ENCODE measurements at regions not wholly inside any gene's neighbourhood (a gene's known extent, or its start where the extent isn't known, plus 50 kb on each side); places are given as distances from the start of the nearest gene placed in this dataset.

DNA sequence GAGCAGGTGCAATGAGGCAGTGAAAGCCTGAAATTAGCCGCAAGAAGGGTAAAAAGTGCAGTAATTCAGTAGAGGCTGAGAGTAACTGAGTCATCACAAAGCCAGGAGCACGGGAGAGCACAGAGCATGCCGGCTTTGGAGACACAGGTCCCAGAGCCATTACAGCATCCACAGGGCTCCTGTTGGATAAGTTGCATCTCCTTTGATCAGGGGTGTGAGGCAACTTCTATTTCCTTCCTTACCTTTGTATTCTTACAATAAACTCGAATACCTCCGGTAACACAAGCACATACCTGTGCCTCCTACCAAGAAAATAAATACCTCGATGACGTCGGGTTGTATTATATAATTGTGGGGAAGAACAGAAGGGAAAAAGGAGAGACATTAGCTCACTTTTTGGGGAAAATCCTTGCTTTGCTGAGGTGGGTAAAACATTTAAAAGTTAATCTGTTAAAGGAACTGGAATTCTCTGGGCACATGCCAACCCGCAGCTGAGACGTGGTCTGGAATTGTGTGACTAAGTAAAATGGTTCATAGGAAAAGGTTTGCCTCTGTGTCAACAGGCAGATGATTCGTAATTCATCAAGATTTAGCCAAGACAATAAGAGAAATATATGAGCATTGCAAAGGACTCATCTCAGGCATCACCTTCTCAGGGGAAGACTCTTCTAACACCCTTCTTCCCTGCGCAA is 360.7 kb upstream of the ZFP64 start:
- DNase-seq: no peak

DNA sequence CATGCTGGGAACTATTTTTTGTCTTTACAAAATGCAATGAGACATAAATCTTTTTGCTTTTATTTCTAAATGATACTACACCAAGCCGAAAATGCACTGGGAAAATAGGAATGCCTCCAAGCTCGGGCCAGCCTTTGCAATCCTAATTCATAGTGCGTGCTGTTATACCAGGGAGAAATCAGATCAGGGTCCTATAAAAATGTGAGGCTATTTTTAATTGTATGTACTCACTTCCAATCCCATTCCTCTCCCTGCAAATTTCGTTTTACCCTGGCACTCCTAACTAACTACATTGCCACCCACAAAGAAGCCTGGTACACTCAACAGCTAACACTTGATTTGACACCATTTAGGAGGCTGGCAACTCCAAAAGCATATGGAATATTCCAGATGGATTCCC is 350.6 kb upstream of the ZFP64 start:
- DNase-seq: no peak

DNA sequence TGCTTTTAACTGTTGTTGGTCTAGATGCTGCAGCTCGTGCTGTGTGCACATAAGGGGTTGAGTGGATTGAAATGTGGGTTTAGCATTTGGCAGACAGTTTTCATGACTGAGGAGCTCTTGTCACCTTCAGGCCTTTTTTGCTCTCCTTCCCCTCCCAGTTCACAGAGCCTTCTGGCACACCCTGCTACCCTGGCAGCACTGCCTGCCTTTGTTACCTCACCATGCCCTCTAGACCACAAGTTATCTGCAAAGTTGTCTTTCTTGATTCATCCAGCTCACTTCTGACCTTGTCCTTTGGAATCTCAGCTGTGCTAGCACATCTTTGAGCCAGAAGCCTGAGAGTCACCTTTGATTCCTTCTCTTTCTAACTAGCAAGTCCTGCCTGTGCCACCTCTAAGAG is 348.9 kb upstream of the ZFP64 start:
- DNase-seq: no peak

DNA sequence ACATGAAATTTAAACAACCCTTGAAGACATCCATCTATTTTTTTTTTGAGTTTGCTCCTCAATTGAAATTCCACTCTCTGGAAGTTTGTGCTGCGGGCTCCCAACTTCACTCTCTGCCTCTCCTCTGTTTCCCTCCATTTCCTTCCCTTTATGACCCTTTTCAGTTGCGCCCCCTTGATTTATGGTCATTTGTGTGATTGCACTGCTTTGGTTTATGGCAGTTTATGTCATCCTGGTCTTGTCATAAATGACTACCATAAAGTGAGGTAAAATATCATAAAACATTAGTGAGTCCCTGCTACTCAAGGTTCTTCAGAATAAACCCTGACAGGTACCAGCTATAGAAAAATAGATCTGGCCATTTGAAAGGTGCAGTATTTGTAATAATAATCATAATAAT is 348.3 kb upstream of the ZFP64 start:
- DNase-seq: no peak

DNA sequence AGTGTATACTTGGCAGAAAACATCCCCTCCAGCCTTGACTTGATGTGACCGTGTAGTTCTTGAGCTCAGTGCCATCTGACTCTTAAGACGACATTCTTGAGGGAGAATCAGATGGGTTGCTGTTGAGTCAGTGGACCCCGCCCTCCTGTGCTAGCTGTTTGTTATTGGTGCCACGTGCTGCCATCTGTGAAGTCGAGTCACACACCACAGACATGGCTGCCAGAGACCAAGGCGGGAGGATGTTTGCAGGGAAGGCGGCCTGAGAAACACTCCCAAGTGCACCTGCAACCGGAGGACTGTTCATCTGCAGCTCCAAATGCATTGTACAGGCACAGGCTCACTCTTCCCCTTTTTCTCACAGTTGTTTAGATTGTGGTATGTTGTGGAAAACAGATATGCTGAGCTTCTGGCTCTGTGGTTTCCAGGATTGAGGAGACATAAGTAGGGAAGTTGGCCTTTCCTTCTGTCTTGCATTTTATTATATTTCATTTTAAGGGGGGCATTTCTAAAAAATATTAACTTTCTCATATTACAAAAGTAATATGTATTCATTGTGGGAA is 345.3 kb upstream of the ZFP64 start:
- no peak for DNase-seq

DNA sequence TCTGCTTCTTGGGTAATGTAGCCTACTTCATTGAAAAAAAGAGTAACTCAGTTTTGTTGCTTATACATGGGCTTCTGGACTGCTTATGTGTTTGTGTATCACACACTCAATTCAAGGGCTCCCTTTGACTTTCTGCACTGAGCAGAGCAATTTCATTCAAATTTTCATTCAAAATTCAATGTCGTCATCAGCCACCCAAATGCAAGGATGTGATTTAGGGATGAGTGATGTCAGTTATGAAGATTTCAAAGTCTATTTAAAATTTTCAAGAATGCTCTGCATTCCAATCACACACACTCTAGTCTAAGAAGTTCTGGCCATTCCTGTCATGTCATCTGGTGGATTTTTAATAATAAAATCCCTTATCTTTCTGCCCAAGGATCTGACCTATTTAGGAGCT is 344.5 kb upstream of the ZFP64 start:
- no peak for DNase-seq

DNA sequence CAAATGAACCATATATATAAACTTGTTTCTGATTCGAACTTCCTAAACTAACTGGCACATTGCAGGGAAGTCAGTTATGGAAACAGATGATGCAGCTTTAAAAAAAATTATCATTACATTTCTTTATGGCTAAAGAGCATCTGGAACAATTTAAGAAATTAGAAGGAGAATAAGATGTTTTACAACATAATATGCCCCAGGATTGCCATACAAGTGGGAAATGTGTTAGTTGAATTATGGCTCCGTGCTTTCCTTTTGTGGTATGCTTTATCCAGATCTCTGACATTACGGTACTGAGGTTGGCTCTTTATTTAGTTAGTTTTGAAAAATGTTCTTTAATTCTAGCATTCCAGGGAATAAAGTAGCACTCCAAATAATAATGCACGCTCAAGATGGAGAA is 343.0 kb upstream of the ZFP64 start:
- DNase-seq: no peak

DNA sequence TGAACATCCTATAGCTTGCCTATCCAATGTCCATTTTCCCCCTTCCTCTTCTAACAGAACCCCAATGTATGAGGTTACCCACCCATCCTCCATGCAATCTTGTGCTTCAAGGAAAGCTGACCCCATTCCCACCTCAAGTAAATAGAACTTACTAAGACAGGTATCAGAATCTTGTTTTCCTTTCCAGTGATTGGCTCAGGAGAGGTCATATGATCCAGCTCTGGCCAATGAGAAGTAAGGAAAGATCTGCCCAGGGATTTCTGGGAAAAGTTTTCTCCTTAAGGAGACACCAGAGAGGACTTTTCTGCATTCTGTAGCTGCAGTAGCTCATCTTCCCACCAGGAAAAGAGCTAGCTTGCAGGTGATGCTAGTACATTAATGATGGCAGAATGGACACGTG is 341.8 kb upstream of the ZFP64 start:
- no peak for DNase-seq

DNA sequence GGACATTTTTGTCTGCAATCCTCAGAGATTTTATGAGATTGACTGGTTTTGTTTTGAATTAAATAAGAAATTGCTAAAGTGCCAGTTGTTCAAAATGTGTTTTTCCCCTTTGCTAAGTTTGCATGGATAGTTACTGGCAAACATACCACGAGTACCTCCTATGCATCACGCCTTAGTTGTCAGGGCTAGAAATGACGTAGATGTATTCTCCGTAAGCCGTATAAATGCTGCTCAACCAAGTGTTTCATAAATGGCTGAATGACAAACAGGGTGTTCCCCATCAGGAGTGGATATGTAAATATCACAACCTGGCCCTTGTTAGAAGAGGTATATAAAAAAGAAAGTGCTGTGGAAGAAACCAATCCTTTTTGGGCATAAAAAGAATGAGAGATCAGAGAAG is 341.1 kb upstream of the ZFP64 start:
- DNase-seq: no peak

DNA sequence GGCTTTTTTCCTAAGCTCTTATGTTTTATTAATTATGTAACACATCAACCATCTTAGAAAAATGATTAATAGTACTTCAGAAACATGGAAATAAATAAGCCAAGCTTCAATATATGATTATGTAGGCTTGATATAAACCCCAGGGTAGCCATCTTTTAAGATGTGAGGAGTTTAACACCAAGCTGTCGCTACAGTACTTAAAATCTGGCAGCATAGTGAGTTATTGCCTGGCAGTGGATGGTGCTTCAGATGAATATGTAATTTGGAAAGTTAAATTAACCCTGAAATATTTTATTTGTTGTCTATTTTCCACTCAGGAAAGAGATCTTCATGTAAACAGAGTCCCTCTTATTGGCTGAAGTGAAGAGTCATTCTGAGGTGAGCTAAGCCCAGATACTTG is 339.0 kb upstream of the ZFP64 start:
- no peak for DNase-seq

DNA sequence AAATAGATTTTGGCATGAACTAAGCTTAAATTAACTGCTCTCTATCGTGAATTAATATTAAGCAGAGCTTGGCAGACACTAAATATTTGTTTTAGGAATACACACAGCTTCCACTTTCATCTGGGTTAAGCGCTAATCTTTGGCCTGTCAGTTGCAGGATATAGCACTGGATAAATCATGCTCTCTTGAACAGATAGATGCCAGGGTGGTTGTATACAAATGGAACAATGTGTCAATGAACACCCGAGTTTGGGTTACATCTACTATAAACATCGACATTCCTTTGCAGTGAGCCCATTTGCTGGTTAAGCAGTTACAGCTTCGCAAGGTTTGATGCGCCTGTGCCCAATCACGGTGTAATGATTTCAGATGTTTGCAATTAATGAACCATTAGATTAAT is 338.2 kb upstream of the ZFP64 start:
- DNase-seq: no peak

DNA sequence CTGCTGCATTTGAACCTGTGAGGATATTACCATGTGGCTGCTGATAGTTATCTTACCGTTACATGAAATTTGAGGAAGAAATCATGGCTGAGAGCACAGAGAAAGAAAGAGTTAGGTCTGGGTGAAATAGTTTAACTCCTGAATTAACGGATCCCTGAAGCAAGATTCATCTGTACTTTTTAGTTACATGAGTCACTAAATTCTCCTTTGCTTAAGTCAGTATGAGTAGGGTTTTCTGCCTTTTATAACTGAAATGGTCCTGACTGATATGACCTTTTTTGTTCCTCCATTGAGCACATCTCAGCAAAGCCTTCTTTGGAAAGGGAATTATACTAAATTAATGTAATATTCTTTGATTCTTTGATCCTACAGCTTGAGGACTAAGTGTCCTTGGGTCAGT is 333.3 kb upstream of the ZFP64 start:
- no peak for DNase-seq

DNA sequence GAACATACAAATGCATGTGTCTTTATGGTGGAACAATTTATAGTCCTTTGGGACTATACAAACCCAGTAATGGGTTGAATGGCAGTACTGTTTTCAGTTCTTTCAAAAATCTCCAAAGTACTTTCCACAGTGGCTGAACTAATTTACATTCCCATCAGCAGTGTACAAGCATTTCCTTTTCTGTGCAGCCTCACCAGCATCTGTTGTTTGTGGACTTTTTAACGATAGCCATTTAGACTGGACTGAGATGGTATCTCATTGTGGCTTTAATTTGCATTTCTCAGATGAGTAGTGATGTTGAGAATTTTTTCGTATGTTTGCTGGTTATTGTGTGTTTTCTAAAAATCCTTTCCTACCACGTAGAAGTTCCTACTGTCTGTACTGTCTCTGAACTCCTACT is 327.2 kb upstream of the ZFP64 start:
- no peak for DNase-seq

DNA sequence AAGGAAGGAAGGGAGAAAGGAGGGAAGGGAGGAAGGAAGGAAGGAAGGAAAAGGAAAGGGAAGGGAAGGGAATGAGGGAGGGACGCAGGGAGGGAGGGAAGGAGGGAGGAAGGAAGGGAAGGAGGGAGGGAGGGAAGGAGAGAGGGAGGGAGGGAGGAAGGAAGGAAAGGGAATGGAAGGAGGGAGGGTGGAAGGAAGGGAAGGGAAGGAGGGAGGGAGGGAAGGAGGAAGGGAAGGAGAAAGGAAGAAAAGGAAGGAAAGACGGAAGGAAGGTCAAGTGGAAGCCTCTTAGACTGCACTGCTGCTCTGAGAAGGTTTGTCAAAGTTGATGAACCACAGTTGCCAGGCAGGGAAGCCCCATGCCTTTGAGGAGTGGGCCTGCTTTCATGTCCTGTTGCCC is 324.3 kb upstream of the ZFP64 start:
- DNase-seq: no peak

DNA sequence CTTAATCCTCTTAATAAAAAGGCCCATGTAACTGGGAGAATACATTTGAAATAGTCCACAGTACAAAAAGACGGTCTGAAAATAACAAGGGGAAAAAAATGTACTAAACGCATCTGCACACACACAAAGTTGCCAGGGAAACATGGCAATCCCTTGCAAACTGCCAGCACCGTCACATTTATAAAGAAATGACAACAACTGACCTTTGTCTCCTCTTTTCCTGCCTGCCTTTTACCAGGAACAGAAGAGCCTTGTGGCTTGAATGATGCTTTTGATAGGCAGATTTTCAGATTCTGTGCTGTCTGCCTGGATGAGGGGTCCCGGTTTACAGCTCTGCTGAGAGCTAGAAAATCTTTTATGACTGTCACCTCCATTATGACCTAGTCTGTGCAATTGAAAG is 308.6 kb upstream of the ZFP64 start:
- DNase-seq: no peak

DNA sequence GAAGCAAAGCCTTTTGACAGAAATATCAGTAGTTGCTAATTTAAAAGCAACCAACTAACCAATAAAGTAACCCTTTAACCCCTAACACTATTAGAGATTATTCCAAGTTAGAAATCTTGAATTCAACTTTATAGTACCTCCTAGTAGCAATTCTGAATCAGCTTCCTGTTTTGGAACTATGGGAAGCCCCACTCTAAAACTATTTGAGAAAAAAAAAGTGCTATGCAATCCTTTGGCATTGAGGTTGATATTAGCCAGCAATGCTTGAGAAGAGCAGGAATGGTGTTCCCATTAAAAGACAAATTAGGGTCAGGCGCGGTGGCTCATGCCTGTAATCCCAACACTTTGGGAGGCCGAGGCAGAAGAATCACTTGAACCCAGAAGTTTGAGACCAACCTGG is 306.2 kb upstream of the ZFP64 start:
- DNase-seq: no peak

DNA sequence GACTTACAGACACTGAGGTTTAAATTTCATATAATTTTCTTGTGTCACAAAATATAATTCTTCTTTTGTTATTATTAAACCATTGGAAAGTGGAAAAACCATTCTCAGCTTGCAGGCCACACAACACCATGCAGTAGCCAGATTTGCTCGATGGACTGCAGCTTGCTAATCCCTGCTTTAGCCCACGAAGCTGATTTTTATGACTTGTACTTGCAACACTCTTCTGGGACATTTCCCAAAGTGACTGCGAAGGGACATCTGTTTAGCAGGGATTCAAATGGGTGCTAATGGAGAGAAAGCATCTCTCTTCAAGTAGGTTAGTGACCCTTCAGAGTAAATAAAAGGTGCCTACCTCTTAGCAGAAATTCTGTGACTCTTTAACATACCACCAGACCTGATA is 304.6 kb upstream of the ZFP64 start:
- DNase-seq: no peak

DNA sequence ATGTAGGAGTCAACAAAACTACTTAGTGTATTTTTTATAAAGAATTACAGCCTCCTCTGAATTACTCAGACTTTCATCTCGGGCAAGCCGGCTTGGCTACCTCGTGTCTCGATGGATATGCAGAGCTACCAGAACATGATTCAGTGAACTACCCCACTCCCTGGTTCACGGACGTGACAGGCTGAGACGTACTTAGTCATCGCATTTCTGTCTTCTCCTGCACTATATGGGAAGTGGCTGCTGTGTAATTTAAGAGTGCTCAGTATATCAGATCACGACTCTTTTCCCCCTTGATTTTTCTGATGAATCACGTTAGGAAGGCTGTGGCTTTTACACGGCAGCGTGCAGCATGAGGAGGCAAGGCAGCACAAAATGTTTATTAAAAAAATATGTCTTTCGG is 302.7 kb upstream of the ZFP64 start:
- DNase-seq: peak; percentile 58 to 66

DNA sequence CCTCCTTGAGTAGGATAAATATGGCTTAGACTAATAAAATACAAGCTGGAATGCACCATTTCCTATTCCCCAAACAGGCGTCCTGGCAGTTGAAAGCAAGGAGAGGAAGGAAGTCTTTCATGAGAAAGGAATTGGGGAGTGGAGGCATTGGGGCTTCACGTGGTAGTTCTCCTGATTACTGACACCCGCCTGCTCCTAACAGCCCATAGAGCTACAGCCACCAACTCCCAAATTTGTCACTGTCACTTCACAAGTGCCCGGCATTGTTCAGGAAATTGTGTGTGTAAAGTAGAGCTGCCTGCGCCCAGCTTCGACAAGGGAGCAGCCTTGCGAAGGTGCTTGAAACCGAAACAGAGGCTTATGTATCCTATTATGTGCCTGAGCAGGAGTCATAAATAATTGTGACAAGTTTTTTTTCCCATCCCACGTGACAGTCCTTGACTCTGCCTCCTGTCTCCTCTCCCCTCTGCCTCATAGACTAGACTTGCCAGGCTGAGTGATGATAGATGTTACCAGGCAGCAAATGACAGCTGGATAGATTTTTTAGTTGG is 301.7 kb upstream of the ZFP64 start:
- peak; percentile 5 to 6 for DNase-seq

DNA sequence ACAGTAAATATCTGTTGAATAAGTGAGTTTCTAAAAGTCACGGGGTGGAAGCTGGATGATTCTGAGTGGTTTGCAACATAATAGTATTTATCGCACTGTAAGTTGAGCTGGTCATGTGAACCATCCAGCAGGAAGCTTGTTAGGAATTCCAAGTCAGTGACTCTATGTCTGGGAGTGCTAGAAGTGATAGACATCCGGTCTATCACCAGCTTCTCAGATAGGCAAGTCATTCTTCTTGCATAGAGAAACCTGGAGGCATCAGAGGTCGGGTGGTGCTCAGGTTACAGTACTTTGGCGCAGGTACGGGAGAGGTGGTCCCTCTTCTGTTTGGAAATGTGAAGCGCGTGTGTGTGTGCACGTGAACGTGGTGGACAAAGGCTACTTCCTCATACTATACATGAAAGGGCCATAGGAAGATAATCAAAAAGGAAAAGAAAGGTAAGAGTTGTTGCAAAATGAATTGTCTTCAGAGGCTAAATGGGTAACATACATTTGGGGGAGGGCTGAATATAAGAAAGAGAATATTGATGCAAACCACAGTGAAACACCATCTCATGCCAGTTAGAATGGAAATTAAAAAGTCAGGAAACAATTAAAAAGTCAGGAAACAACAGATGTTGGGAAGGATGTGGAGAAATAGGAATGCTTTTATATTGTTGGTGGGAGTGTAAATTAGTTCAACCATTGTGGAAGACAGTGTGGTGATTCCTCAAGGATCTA is 299.3 kb upstream of the ZFP64 start:
- DNase-seq: no peak

DNA sequence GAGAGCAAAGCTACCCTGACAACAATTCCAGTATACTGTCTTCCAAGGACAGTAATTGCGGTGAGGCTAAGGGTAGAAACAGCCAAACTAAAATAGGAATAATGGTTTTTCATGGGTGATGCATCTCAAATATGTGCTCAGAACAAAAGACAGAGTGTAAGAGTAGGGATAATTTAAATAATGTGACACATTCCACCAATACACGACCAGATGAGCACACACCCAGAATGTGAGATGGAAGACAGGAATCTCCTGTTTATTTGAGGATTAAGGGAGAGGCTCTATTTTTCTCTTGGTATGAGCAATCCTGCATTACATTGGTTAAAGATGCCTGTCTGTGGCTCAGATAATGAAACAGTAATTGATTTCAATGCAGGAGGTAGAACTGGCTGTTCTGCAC is 292.9 kb upstream of the ZFP64 start:
- DNase-seq: no peak

DNA sequence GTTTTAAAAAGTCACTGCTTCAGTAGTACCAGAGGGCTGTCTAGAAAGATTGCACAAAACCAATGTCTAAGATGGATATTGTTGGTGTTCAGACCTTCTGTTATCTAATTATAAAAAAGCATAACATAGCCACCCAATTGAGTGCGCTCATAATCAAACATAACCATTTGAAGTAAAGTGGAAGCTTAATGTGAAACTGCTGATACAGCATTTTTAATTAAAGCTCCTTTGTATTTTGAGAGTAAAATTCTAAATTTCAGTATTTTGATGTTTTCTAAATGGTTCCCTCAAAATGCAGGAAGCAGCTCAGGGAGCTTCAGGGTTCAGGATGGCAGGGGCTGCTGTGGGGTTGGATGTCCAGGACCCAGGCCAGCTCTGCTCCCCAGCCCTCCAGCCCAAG is 291.8 kb upstream of the ZFP64 start:
- DNase-seq: no peak

DNA sequence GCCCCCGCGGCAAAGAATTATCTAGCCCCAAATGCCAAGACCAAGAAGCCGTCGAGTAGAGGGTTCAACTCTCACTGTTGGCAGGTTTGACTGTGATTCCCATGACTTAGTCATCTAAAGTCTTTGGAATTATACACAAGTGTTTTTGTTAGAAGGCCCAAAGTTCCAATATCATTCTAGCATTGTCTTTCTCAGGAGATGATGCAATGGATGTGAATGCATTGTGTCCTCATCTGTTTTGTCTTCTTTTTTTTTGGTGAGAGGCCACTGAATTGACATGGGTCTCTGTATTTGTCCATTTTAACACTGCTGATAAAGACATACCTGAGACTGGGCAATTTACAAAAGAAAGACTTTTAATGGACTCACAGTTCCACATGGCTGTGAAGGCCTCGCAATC is 290.5 kb upstream of the ZFP64 start:
- DNase-seq: no peak

DNA sequence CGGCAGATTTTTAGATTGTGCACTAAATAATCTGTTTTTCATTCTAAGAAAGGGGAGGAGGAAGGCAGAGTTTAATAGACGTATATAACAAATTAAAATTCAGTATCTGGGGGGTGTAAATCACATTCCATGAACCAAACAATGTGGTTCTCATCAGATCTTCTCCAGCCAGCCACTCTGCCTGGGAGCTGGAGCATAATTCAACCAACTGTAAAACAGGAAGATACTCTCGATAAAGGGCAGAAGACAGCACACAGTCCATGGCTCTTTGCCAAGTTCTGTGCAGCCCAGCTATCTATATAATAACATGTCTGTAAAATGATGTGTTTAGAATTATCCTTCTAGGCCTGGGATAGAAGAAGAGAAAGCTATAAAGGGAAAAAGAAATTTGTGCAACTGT is 289.9 kb upstream of the ZFP64 start:
- no peak for DNase-seq
